GM10266 (cell line): ENCODE measurements at regions not wholly inside any gene's neighbourhood (a gene's known extent, or its start where the extent isn't known, plus 50 kb on each side); places are given as distances from the start of the nearest gene placed in this dataset.
"Not testable (repeated sequence)": the region's sequence is repeated elsewhere in the genome, so short reads cannot be mapped to it uniquely, and the experiment has no call there.

Experiments
- DNase-seq: peaks from one replicate; pipeline ENCODE4 v3.0.0; 2012; ENCODE audit errors: extremely low spot score
- TF ChIP-seq, protein P1 (sequence below): IDR thresholded peaks from 2 replicates; pipeline ENCODE4 v1.5.1; 2012; ENCODE audit warnings: mild to moderate bottlenecking, low read depth; ENCODE audit not compliant: control insufficient read depth, insufficient read depth; ENCODE audit errors: missing control alignments

- DNase-seq: no peak
Observed at GRCh38 chr6:78770765-78771164, 96.6 kb upstream of the IRAK1BP1 start.

DNA sequence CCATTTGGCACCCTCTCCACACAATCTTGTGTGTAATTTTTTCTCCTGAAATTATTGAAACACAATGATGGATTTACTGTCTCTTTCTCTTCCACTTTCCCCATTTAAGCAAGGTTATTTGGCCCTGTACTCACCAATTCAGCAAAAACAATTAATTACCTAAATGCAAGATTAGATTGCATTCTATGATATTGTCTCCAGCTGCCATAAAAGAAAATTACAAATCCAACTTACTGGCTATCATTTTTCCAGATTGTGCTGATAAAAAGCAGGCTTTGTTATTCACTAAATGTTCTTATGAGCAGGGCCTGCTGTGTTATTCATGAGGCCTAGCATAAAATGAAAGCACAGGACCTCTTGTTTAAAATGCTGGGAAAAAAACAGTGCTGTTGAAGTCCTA lies 95.8 kb upstream of the IRAK1BP1 start:
- DNase-seq: no peak
- TF ChIP-seq, protein P1, sequence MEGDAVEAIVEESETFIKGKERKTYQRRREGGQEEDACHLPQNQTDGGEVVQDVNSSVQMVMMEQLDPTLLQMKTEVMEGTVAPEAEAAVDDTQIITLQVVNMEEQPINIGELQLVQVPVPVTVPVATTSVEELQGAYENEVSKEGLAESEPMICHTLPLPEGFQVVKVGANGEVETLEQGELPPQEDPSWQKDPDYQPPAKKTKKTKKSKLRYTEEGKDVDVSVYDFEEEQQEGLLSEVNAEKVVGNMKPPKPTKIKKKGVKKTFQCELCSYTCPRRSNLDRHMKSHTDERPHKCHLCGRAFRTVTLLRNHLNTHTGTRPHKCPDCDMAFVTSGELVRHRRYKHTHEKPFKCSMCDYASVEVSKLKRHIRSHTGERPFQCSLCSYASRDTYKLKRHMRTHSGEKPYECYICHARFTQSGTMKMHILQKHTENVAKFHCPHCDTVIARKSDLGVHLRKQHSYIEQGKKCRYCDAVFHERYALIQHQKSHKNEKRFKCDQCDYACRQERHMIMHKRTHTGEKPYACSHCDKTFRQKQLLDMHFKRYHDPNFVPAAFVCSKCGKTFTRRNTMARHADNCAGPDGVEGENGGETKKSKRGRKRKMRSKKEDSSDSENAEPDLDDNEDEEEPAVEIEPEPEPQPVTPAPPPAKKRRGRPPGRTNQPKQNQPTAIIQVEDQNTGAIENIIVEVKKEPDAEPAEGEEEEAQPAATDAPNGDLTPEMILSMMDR: no peak

More at GRCh38 chr6:78770765-78771164, 96.6 kb upstream of the IRAK1BP1 start:
- TF ChIP-seq, protein P1: no peak

GRCh38 chr6:78781001-78781400 lies 86.3 kb upstream of the IRAK1BP1 start:
- no peak for DNase-seq
- TF ChIP-seq, protein P1: no peak

DNA sequence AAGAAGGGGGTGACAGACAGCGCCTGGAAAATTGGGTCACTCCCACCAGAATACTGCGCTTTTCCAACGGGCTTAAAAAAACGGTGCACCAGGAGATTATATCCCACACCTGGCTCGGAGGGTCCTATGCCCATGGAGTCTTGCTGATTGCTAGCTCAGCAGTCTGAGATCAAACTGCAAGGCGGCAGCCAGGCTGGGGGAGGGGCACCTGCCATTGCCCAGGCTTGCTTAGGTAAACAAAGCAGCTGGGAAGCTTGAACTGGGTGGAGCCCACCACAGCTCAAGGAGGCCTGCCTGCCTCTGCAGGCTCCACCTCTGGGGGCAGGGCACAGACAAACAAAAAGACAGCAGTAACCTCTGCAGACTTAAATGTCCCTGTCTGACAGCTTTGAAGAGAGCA lies 84.0 kb upstream of the IRAK1BP1 start:
- not testable (repeated sequence) for DNase-seq

GRCh38 chr6:78797270-78797669 lies 70.1 kb upstream of the IRAK1BP1 start:
- no peak for DNase-seq
- TF ChIP-seq, protein P1: no peak

GRCh38 chr6:78799682-78800081 lies 67.7 kb upstream of the IRAK1BP1 start:
- DNase-seq: no peak
- TF ChIP-seq, protein P1: no peak

- not testable (repeated sequence) for DNase-seq
Observed at GRCh38 chr6:78806792-78807191, 60.6 kb upstream of the IRAK1BP1 start.

GRCh38 chr6:78807655-78808355 lies 59.5 kb upstream of the IRAK1BP1 start:
- not testable (repeated sequence) for DNase-seq

GRCh38 chr6:78808356-78808891 lies 58.9 kb upstream of the IRAK1BP1 start:
- TF ChIP-seq, protein P1: no peak
- DNase-seq: no peak
